ENCODE measurements at regions not wholly inside any gene's neighbourhood (a gene's known extent, or its start where the extent isn't known, plus 50 kb on each side); places are given as distances from the start of the nearest gene placed in this dataset.
"Not testable (repeated sequence)": the region's sequence is repeated elsewhere in the genome, so short reads cannot be mapped to it uniquely, and the experiment has no call there.

DNA sequence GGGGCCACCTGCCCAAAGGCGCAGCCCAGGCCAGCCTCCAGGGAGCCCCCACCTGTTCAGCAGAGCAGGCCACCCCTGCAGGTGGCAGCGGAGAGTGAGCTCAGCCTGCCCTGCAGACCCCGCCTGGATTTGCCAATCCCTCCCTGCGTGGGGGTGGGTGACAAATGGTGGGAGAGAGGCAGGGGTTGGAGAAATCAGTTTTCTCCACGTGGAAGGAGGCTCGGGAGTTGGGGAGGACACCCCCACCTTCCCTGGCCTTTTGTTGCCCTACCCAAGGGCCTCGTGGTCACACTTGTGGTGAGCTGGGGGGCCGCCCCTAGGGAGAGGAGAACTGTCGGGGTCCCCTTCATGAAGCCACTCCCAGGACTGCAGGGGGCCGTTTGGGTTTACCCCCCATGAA is 351.7 kb downstream of the CNTNAP3B start:
- in situ Hi-C loops (cut with MboI; ENCODE audit: low pct_unique_long_range_greater_than_20kb, low sequenced_read_pairs); DNase-seq: not testable (repeated sequence)

DNA sequence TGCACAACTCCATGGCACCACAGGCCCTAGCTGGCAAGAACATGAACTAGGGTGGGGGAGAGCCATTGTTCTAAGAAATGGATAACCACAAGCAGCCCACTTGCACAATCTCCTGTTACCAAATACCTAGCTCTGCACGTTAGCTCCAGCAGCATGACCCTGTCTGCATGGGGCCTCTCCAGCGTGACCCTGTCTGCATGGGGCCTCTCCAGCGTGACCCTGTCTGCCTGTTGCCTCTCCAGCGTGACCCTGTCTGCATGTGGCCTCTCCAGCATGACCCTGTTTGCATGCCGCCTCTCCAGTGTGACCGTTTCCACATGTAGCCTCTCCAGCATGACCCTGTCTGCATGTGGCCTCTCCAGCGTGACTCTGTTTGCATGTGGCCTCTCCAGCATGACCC is 356.7 kb downstream of the CNTNAP3B start:
- DNase-seq; in situ Hi-C loops (cut with MboI; ENCODE audit: low pct_unique_long_range_greater_than_20kb, low sequenced_read_pairs): not testable (repeated sequence)

- in situ Hi-C loops (cut with MboI; ENCODE audit: low pct_unique_long_range_greater_than_20kb, low sequenced_read_pairs); DNase-seq: not testable (repeated sequence)
Observed at GRCh38 chr9:41771693-41772092, 357.5 kb downstream of the CNTNAP3B start.

DNA sequence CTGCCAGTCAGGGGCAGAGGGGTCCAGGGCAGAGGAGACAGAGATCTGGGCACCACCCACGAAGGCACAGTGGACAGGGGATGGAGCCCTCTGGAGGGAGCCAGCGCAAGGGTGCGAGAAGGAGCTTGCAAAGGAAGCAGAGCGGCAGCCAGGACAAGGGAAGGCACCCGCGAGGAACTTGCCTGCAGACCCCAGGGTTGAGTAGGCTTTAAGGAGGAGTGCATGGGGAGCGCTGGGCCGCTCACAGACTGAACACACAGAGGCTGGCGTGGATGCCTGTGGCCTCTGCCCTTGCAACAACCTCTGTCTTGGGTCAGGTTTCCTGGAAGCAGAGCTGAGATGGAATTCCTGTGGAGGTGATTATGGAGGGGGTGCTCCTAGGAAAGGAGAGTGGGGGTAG is 374.4 kb downstream of the CNTNAP3B start:
- DNase-seq; in situ Hi-C loops (cut with MboI; ENCODE audit: low pct_unique_long_range_greater_than_20kb, low sequenced_read_pairs): not testable (repeated sequence)

GRCh38 chr9:41754403-41754802 is 374.8 kb downstream of the CNTNAP3B start:
- in situ Hi-C loops (cut with MboI; ENCODE audit: low pct_unique_long_range_greater_than_20kb, low sequenced_read_pairs); DNase-seq: not testable (repeated sequence)

DNA sequence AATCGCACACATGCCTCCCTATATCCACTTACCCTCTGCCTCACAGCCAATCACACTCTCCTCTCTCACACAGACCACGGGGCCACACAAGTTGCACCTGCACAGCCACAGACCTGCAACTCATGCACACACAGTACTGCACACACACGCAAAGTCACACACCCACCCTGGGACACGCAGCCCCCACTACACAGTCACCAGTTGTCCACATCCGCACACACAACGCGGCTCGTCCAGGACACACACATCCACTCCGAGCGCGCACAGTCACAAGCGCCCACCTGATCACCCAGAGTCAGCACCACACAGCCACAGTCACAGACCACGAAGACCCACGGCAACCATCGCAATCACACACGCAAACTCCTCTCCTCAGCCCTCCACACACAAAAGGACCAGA is 387.3 kb downstream of the CNTNAP3B start:
- DNase-seq; in situ Hi-C loops (cut with MboI; ENCODE audit: low pct_unique_long_range_greater_than_20kb, low sequenced_read_pairs): not testable (repeated sequence)

- DNase-seq; in situ Hi-C loops (cut with MboI; ENCODE audit: low pct_unique_long_range_greater_than_20kb, low sequenced_read_pairs): not testable (repeated sequence)
Observed at GRCh38 chr9:41741173-41741572, 388.1 kb downstream of the CNTNAP3B start.

DNA sequence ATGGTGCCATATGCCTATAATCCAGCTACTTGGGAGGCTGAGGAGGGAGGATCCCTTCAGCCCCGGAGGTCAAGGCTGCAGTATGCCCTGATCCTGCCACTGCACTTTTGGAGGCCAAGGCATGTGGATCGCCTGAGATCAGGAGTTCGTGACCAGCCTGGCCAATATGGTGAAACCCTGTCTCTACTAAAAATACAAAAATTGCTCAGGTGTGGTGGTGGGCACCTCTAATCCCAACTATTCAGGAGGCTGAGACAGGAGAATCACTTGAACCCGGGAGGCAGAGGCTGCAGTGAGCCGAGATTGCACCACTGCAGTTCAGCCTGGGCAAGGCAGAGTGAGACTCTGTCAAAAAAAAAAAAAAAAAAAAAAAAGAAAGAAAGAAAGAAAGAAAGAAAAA is 390.5 kb downstream of the CNTNAP3B start:
- DNase-seq; in situ Hi-C loops (cut with MboI; ENCODE audit: low pct_unique_long_range_greater_than_20kb, low sequenced_read_pairs): not testable (repeated sequence)

DNA sequence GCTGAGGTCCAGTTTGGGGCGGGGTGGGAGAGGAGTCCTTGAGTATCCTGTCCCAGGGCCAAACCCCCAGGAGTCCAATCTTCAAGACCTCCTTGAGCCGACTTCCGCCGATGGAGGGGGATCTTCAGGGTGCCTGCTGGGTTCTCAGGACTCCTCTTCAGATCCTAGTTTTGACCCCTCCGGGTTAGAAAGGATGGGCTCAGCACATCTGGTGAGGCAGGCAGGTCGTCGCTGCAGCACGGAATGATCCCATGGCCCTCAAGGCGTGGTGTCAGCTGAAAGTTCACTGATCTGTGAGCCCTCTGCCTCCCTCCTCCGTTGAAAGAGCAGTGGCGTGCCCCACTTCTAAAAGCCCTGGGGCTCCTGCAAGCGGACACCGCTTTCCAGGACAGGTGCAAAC is 430.0 kb downstream of the CNTNAP3B start:
- DNase-seq; in situ Hi-C loops (cut with MboI; ENCODE audit: low pct_unique_long_range_greater_than_20kb, low sequenced_read_pairs): not testable (repeated sequence)

- in situ Hi-C loops (cut with MboI; ENCODE audit: low pct_unique_long_range_greater_than_20kb, low sequenced_read_pairs); DNase-seq: not testable (repeated sequence)
Observed at GRCh38 chr9:41697080-41697479, 432.1 kb downstream of the CNTNAP3B start.

GRCh38 chr9:41679312-41679711 is 449.9 kb downstream of the CNTNAP3B start:
- DNase-seq; in situ Hi-C loops (cut with MboI; ENCODE audit: low pct_unique_long_range_greater_than_20kb, low sequenced_read_pairs): not testable (repeated sequence)

- in situ Hi-C loops (cut with MboI; ENCODE audit: low pct_unique_long_range_greater_than_20kb, low sequenced_read_pairs); DNase-seq: not testable (repeated sequence)
Observed at GRCh38 chr9:41663497-41664036, 465.7 kb downstream of the CNTNAP3B start.

- DNase-seq; in situ Hi-C loops (cut with MboI; ENCODE audit: low pct_unique_long_range_greater_than_20kb, low sequenced_read_pairs): not testable (repeated sequence)
Observed at GRCh38 chr9:41658706-41659105, 469.6 kb upstream of the ZNG1F start.

DNA sequence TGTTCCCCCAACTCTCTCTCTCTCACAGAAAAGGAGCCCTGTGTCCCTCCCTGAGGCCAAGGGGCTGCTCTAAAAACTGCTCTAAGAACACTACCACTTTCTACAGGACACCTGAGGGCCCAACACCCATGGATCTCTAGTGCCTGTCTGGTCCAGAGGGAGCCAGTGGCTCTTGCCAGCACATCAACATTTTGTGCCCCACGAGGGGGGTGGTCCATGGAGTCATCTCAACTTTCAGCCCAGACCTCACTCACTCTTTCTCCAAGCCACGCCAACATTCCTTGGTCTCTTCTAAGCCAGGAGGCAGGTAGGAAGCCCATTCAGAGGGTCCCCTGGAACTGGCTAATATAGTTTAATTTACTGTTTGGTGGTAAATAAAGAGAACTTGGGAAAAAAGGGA is 469.0 kb upstream of the ZNG1F start:
- in situ Hi-C loops (cut with MboI; ENCODE audit: low pct_unique_long_range_greater_than_20kb, low sequenced_read_pairs); DNase-seq: not testable (repeated sequence)

DNA sequence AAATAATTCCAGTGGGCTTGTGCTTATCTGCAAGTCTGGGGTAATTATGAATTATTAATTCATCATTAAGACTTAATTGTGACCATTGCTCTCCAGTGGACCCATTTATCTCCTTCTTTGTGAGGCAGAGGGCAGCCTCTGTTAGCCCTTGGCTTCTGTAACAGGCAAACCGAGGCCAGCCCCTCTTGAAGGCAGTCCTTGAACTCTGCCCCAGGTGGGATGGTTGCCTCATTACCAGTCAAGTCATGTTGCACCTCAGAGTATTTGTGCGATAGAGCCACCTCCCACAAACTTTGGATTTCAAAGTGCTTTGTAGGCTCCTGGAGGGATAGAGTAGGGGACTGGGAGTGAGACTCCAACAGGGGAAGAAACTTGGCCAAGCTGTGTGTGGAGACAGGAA is 468.0 kb upstream of the ZNG1F start:
- in situ Hi-C loops (cut with MboI; ENCODE audit: low pct_unique_long_range_greater_than_20kb, low sequenced_read_pairs); DNase-seq: not testable (repeated sequence)

GRCh38 chr9:41655071-41655554 is 466.0 kb upstream of the ZNG1F start:
- DNase-seq; in situ Hi-C loops (cut with MboI; ENCODE audit: low pct_unique_long_range_greater_than_20kb, low sequenced_read_pairs): not testable (repeated sequence)

DNA sequence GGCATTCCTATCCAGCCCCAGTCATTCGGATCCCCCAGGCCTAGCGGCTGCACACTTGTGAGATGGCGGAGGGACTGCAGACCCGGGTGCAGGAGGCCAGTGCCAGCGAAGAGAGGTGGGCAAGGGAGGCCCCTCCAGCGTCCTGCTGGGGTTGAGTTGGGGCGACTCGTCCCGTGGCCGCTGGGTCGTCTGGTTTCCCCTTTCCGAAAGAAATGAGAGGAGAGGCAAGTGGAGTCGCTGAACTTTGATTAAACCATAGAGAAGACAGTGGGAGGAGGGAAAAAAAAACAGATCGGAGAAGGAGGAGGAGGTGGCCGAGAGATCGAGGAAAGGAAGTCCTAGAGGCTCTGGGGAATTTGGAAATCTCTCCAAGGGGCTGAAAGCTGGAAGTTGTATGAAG is 465.2 kb upstream of the ZNG1F start:
- in situ Hi-C loops (cut with MboI; ENCODE audit: low pct_unique_long_range_greater_than_20kb, low sequenced_read_pairs): not testable (repeated sequence)

DNA sequence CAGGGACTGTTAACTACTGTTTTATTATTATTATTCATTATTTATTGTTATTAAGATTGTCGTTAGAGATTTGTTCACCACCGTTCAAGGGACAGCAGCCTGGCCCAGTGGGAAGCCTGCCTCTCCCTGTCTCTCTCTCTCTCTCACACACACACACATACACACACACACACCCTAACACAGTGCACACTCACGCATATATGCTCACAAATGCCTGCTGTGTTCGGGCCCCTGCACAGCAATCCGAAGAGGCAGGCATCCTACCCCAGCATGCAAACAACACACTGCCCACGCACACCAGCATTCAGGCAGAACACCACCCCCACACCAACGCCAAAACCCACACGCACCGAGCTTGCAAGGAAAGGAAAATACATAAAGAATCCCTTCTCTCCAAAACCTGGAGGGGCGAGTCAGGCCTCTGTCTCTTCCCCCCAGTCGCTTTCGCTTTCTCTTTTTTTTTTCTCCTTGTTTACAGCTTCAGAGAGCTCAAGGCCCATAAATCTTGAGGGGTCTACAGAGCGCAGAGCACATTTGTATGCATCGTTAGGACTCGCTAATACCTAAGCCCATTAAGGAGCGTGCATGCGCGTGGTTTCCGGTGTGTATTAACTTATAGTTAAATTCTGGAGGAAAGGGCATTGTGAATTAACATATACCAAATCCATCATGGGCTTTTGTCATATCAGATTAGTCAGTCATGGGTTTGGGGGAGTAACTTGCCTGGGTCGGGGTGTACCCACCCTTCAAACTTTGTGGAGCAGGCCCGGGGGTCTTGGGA is 464.6 kb upstream of the ZNG1F start:
- in situ Hi-C loops (cut with MboI; ENCODE audit: low pct_unique_long_range_greater_than_20kb, low sequenced_read_pairs); DNase-seq: not testable (repeated sequence)

More for the DNA sequence above, 465.2 kb upstream of the ZNG1F start:
- DNase-seq: not testable (repeated sequence)

DNA sequence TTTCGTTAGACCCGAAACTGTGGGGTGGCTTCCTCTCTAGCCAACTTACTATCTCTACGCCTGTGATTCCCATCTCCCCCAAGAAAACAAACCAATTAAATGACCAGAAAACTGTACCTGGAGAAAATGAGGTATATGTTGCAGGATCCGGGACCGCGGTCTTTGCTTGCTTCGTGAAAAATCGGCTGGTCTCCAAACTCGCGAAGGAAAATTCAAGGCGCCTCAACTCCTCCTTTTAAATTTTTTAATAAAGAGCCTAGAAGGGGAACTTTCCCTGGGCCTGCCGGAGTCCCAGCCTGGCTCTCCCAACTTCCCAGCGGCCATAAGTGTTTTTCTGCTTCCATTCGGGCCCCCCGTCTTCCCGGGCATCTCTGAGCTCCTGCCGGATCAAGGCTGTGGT is 463.7 kb upstream of the ZNG1F start:
- in situ Hi-C loops (cut with MboI; ENCODE audit: low pct_unique_long_range_greater_than_20kb, low sequenced_read_pairs); DNase-seq: not testable (repeated sequence)

- in situ Hi-C loops (cut with MboI; ENCODE audit: low pct_unique_long_range_greater_than_20kb, low sequenced_read_pairs); DNase-seq: not testable (repeated sequence)
Observed at GRCh38 chr9:41652100-41652713, 463.1 kb upstream of the ZNG1F start.

Data from KBM-7 (cell line).